Tibial nerve (tissue), 4 donors: ENCODE measurements at regions not wholly inside any gene's neighbourhood (a gene's known extent, or its start where the extent isn't known, plus 50 kb on each side); places are given as distances from the start of the nearest gene placed in this dataset.
A peak's percentile ranks its signal among the peaks of the same experiment; 100 is the strongest.

Source experiments
- DNase-seq, 2 donors: peaks; one replicate each; pipeline ENCODE4 v3.0.0-alpha.2; 2019; ENCODE audit warnings: low spot score in 2 of 2
- H3K27ac ChIP-seq, 4 donors: fragments of 200-600 bp; sonication (generic) in 3 of 4; one replicate each; pipeline ENCODE4 v1.5.1; 2017 to 2019; ENCODE audit warnings: mild to moderate bottlenecking in 1 of 4
- H3K27me3 ChIP-seq, 2 donors: fragments of 200-600 bp; sonication (generic) in 1 of 2; one replicate each; pipeline versions ENCODE4 v1.5.1 to v1.6.0; 2017 to 2019
- H3K36me3 ChIP-seq, 3 donors: fragments of 200-600 bp; sonication (generic); one replicate each; pipeline ENCODE4 v1.5.1; 2018 to 2019
- H3K4me1 ChIP-seq, 4 donors: fragments of 200-600 bp; sonication (generic) in 3 of 4; one replicate each; pipeline ENCODE4 v1.5.1; 2017 to 2019
- H3K4me3 ChIP-seq, 4 donors: fragments of 200-600 bp; sonication (generic) in 3 of 4; one replicate each; pipeline ENCODE4 v1.5.1; 2017 to 2019; ENCODE audit warnings: mild to moderate bottlenecking in 1 of 4, moderate library complexity in 1 of 4
- H3K9me3 ChIP-seq, 4 donors: fragments of 200-600 bp; sonication (generic) in 3 of 4; one replicate each; pipeline ENCODE4 v1.5.1; 2017 to 2019
- CTCF ChIP-seq, 5 experiments: fragments of 200-600 bp in 3 of 5; fragments of 450-650 bp in 2 of 5; sonication (generic) in 3 of 5; IDR thresholded peaks; one replicate each; pipeline ENCODE4 v1.5.1; 2016 to 2019; ENCODE audit warnings: antibody characterized with exemption in 5 of 5, mild to moderate bottlenecking in 3 of 5, moderate library complexity in 2 of 5
- EP300 ChIP-seq, 2 donors: sonication (generic); formaldehyde crosslinking; IDR thresholded peaks; one replicate each; pipeline ENCODE4 v1.6.1; 2017; ENCODE audit warnings: antibody characterized with exemption in 2 of 2, mild to moderate bottlenecking in 1 of 2
- POLR2A ChIP-seq, 2 donors: fragments of 450-650 bp; IDR thresholded peaks; one replicate each; pipeline ENCODE4 v1.6.1; 2017; ENCODE audit warnings: antibody characterized with exemption in 2 of 2, mild to moderate bottlenecking in 2 of 2, moderate library complexity in 2 of 2
- WGBS, 2 donors: methylation state at CpG; one replicate each; pipeline ENCODE4 v1.1.5; 2018; 5-methylcytosine and 5-hydroxymethylcytosine counted together

- H3K27me3 ChIP-seq: no peaks in the 10 kb centered on the region
- H3K27ac ChIP-seq: peak overlapping the region in 1 of 4 donors; percentile 15
- DNase-seq: no peak
- H3K4me3 ChIP-seq: no peak overlapping the region
- no peaks in the 10 kb centered on the region for H3K9me3 ChIP-seq
- no peaks in the 10 kb centered on the region for H3K36me3 ChIP-seq
- H3K4me1 ChIP-seq: peaks cover 0 to 8% (median 0%) of the 10 kb centered on the region in 4 donors
- 54 to 58% methylated on average over 6 of the region's 6 CpGs for WGBS, 2 donors
- no peak for TF ChIP-seq EP300 (IDR thresholded peaks at IDR 0.05)
- peak in 2 of 5 experiments; percentile 9 to 13 for TF ChIP-seq CTCF (IDR thresholded peaks at IDR 0.05)
Measured at GRCh38 chr18:67151366-67151765, 365.2 kb downstream of the DSEL start.

GRCh38 chr18:67145586-67146292, 370.8 kb downstream of the DSEL start:
- 88% methylated on average over 9 of the region's 9 CpGs for WGBS, 2 donors
- Histone ChIP-seq H3K9me3 (no peaks in the 10 kb centered on the region), H3K36me3 (no peaks in the 10 kb centered on the region), H3K4me1 (peaks cover 0 to 8% (median 0%) of the 10 kb centered on the region in 4 donors), H3K27me3 (no peaks in the 10 kb centered on the region), H3K4me3 (no peak overlapping the region), H3K27ac (no peak overlapping the region)
- TF ChIP-seq POLR2A (IDR thresholded peaks at IDR 0.05) (no peak), CTCF (IDR thresholded peaks at IDR 0.05) (no peak), EP300 (IDR thresholded peaks at IDR 0.05) (no peak)
- DNase-seq: no peak

- no peak for DNase-seq
- no peak overlapping the region for H3K4me3 ChIP-seq
Measured at GRCh38 chr18:67144329-67144728, 372.2 kb downstream of the DSEL start.

GRCh38 chr18:67143028-67143427, 373.5 kb downstream of the DSEL start:
- WGBS, 2 donors: 58 to 59% methylated on average over 5 of the region's 5 CpGs
- TF ChIP-seq POLR2A (IDR thresholded peaks at IDR 0.05): no peak
- TF ChIP-seq CTCF (IDR thresholded peaks at IDR 0.05): no peak
- no peak for TF ChIP-seq EP300 (IDR thresholded peaks at IDR 0.05)

More at GRCh38 chr18:67144329-67144728, 372.2 kb downstream of the DSEL start:
- 62% methylated on average over 4 of the region's 4 CpGs for WGBS, 2 donors
- no peaks in the 10 kb centered on the region for H3K36me3 ChIP-seq
- H3K9me3 ChIP-seq: no peaks in the 10 kb centered on the region
- TF ChIP-seq POLR2A (IDR thresholded peaks at IDR 0.05) (no peak), EP300 (IDR thresholded peaks at IDR 0.05) (no peak), CTCF (IDR thresholded peaks at IDR 0.05) (no peak)
- H3K27me3 ChIP-seq: no peaks in the 10 kb centered on the region
- H3K4me1 ChIP-seq: no peaks in the 10 kb centered on the region
- no peak overlapping the region for H3K27ac ChIP-seq

GRCh38 chr18:67142604-67143003, 373.9 kb downstream of the DSEL start:
- TF ChIP-seq CTCF (IDR thresholded peaks at IDR 0.05) (no peak), POLR2A (IDR thresholded peaks at IDR 0.05) (no peak), EP300 (IDR thresholded peaks at IDR 0.05) (no peak)
- DNase-seq: no peak
- 65 to 76% methylated on average over 5 of the region's 5 CpGs for WGBS, 2 donors

More at GRCh38 chr18:67143028-67143427, 373.5 kb downstream of the DSEL start:
- H3K4me1 ChIP-seq: no peaks in the 10 kb centered on the region
- no peaks in the 10 kb centered on the region for H3K36me3 ChIP-seq
- H3K27ac ChIP-seq: no peak overlapping the region
- no peak for DNase-seq
- no peak overlapping the region for H3K4me3 ChIP-seq
- no peaks in the 10 kb centered on the region for H3K9me3 ChIP-seq
- no peaks in the 10 kb centered on the region for H3K27me3 ChIP-seq

More at GRCh38 chr18:67142604-67143003, 373.9 kb downstream of the DSEL start:
- Histone ChIP-seq H3K4me1 (no peaks in the 10 kb centered on the region), H3K9me3 (no peaks in the 10 kb centered on the region), H3K27ac (no peak overlapping the region), H3K36me3 (no peaks in the 10 kb centered on the region), H3K4me3 (no peak overlapping the region), H3K27me3 (no peaks in the 10 kb centered on the region)
